ENCODE measurements at regions not wholly inside any gene's neighbourhood (a gene's known extent, or its start where the extent isn't known, plus 50 kb on each side); places are given as distances from the start of the nearest gene placed in this dataset.

DNA sequence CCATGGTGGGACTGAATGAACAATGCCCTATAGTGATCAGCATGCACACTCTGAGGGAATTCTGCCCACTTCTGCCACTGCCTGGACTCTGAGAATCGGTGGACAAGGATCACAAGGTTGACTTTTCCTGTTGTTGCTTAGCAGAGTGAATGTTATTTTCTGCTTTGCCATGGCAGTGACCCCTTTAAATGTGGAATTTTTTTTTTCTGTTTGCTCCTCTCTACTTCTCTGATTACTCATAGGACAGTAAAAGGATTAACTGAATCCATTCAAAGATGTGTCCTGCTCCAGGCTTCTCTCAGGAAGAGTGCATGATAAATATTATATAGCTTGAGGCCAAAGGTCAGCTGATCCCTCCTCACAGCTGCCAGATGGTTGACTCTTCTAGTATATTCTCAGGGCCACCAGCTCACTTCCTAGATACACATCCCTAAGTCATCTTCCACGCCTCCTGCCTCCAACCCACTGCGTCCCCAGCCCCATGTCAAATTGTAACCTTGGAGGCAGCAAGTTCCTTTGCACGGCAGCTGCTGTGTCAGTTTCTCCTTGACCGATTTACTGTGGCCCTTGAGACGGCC, 74.0 kb upstream of the RALGPS2 start:
- TF ChIP-seq, protein P1, sequence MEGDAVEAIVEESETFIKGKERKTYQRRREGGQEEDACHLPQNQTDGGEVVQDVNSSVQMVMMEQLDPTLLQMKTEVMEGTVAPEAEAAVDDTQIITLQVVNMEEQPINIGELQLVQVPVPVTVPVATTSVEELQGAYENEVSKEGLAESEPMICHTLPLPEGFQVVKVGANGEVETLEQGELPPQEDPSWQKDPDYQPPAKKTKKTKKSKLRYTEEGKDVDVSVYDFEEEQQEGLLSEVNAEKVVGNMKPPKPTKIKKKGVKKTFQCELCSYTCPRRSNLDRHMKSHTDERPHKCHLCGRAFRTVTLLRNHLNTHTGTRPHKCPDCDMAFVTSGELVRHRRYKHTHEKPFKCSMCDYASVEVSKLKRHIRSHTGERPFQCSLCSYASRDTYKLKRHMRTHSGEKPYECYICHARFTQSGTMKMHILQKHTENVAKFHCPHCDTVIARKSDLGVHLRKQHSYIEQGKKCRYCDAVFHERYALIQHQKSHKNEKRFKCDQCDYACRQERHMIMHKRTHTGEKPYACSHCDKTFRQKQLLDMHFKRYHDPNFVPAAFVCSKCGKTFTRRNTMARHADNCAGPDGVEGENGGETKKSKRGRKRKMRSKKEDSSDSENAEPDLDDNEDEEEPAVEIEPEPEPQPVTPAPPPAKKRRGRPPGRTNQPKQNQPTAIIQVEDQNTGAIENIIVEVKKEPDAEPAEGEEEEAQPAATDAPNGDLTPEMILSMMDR (IDR thresholded peaks at IDR 0.05): no peak
- TF ChIP-seq EZH2 (IDR thresholded peaks at IDR 0.05; ENCODE audit: borderline replicate concordance, insufficient read depth, low read depth, low read length, poor library complexity, severe bottlenecking): no peak
